T-cell (primary cell): ENCODE measurements at regions not wholly inside any gene's neighbourhood (a gene's known extent, or its start where the extent isn't known, plus 50 kb on each side); places are given as distances from the start of the nearest gene placed in this dataset.
"Not testable (repeated sequence)": the region's sequence is repeated elsewhere in the genome, so short reads cannot be mapped to it uniquely, and the experiment has no call there.

Source experiments
- ATAC-seq, 4 experiments: fragments of 200-7000 bp in 3 of 4; fragments of 150-1000 bp in 1 of 4; cut with Tn5 transposase; replicated peaks in 1 of 4; 1 replicate in 3 of 4; 2 replicates in 1 of 4; pipeline ENCODE4 v1.10.0; 2021; ENCODE audit warnings: moderate library complexity in 3 of 4, mild to moderate bottlenecking in 2 of 4, moderate number of reproducible peaks in 1 of 4
- CTCF ChIA-PET, 2 donors: fragments of 300-600 bp; sonication (Branson Sonifier 250); formaldehyde crosslinking; loops; one replicate each; lab custom pipeline; 2022; ENCODE audit warnings: antibody characterized with exemption in 2 of 2; lab: Charles Lee
- POLR2A ChIA-PET, 2 donors: fragments of 300-600 bp; sonication (Branson Sonifier 250); formaldehyde crosslinking; loops; one replicate each; lab custom pipeline; 2022; ENCODE audit warnings: antibody characterized with exemption in 2 of 2; lab: Charles Lee
- DNase-seq, 35 experiments: peaks; one replicate each; pipeline versions ENCODE4 v3.0.0 to v3.0.0-alpha.2; 2013 to 2023
- H3K27ac ChIP-seq: one replicate; pipeline ENCODE4 v1.5.1; 2013; ENCODE audit warnings: low read length
- H3K27me3 ChIP-seq, 2 experiments: replicated peaks in 1 of 2; 1 replicate in 1 of 2; 2 replicates in 1 of 2; pipeline versions ENCODE4 v1.6.1 to v1.7.0; 2013; ENCODE audit warnings: low read length in 1 of 2, mixed read lengths in 1 of 2; ENCODE audit not compliant: control insufficient read depth in 2 of 2, insufficient read depth in 2 of 2; ENCODE audit errors: extremely low read depth in 1 of 2
- H3K36me3 ChIP-seq, 2 donors: 1 replicate in 1 of 2; 2 replicates in 1 of 2; pipeline versions ENCODE4 v1.6.1 to v1.7.0; 2013; ENCODE audit warnings: low read length in 1 of 2; ENCODE audit not compliant: control insufficient read depth in 2 of 2, insufficient read depth in 1 of 2; ENCODE audit errors: extremely low read depth in 1 of 2
- H3K4me1 ChIP-seq, 2 experiments: 1 replicate in 1 of 2; 2 replicates in 1 of 2; pipeline versions ENCODE4 v1.6.1 to v1.7.0; 2013; ENCODE audit warnings: low read length in 2 of 2, mixed read lengths in 1 of 2; ENCODE audit not compliant: insufficient read depth in 2 of 2, control insufficient read depth in 1 of 2; ENCODE audit errors: extremely low read depth in 1 of 2
- H3K4me3 ChIP-seq, 2 donors: 1 replicate in 1 of 2; 2 replicates in 1 of 2; pipeline versions ENCODE4 v1.5.1 to v1.7.0; 2013; ENCODE audit warnings: mild to moderate bottlenecking in 2 of 2, low read length in 1 of 2, moderate library complexity in 1 of 2; ENCODE audit not compliant: control insufficient read depth in 1 of 2; ENCODE audit errors: extremely low read depth in 1 of 2
- H3K9me3 ChIP-seq: 2 replicates; pipeline ENCODE4 v1.7.0; 2013
- H3K27ac Mint-ChIP-seq, 2 donors: one replicate each; pipeline ENCODE4 v1.8.0; 2020 to 2021; ENCODE audit warnings: mild to moderate bottlenecking in 2 of 2, mixed read lengths in 2 of 2
- H3K27me3 Mint-ChIP-seq, 2 donors: one replicate each; pipeline ENCODE4 v1.8.0; 2021 to 2022; ENCODE audit warnings: mixed read lengths in 2 of 2
- H3K36me3 Mint-ChIP-seq: one replicate; pipeline ENCODE4 v1.8.0; 2021; ENCODE audit warnings: mixed read lengths
- H3K4me1 Mint-ChIP-seq, 3 donors: one replicate each; pipeline ENCODE4 v1.8.0; 2020 to 2022; ENCODE audit warnings: mixed read lengths in 3 of 3, mild to moderate bottlenecking in 1 of 3
- H3K4me3 Mint-ChIP-seq, 3 donors: one replicate each; pipeline ENCODE4 v1.8.0; 2020 to 2022; ENCODE audit warnings: mild to moderate bottlenecking in 3 of 3, mixed read lengths in 3 of 3, moderate library complexity in 3 of 3
- H3K9me3 Mint-ChIP-seq, 3 donors: one replicate each; pipeline ENCODE4 v1.8.0; 2020 to 2022; ENCODE audit warnings: mixed read lengths in 3 of 3
- WGBS: methylation state at CpG from one replicate; pipeline ENCODE4 v1.1.5; 2013; ENCODE audit warnings: missing lambda C conversion rate; ENCODE audit not compliant: insufficient coverage; 5-methylcytosine and 5-hydroxymethylcytosine counted together

GRCh38 chr10:65235266-65235665 lies 1690.6 kb upstream of the LRRTM3 start:
- WGBS, result 50% methylated on average over 1 of the region's 2 CpGs
- CTCF ChIA-PET, result no interaction called here

GRCh38 chr10:65235846-65236245 lies 1690.0 kb upstream of the LRRTM3 start:
- Mint-ChIP-seq H3K9me3 (peaks cover 3 to 6% (median 4%) of the 10 kb centered on the region in 3 donors), H3K36me3 (no peaks in the 10 kb centered on the region), H3K4me3 (no peak overlapping the region), H3K27ac (no peak overlapping the region), H3K4me1 (no peaks in the 10 kb centered on the region), H3K27me3 (no peaks in the 10 kb centered on the region)
- H3K4me1 ChIP-seq, result no peaks in the 10 kb centered on the region
- no peak overlapping the region for H3K4me3 ChIP-seq
- no CpG with 5 or more reads among the region's 2 CpGs for WGBS
- no peaks in the 10 kb centered on the region for H3K27me3 ChIP-seq
- ATAC-seq (no peak), DNase-seq (no peak)
- CTCF ChIA-PET, result no interaction called here
- H3K9me3 ChIP-seq, result no peaks in the 10 kb centered on the region
- no peaks in the 10 kb centered on the region for H3K36me3 ChIP-seq
- POLR2A ChIA-PET, result no interaction called here
- no peak overlapping the region for H3K27ac ChIP-seq

More at GRCh38 chr10:65235266-65235665, 1690.6 kb upstream of the LRRTM3 start:
- Mint-ChIP-seq H3K36me3 (no peaks in the 10 kb centered on the region), H3K4me1 (no peaks in the 10 kb centered on the region), H3K27me3 (no peaks in the 10 kb centered on the region), H3K9me3 (peaks cover 3 to 6% (median 4%) of the 10 kb centered on the region in 3 donors), H3K27ac (no peak overlapping the region), H3K4me3 (no peak overlapping the region)
- no peaks in the 10 kb centered on the region for H3K27me3 ChIP-seq
- POLR2A ChIA-PET, result no interaction called here
- H3K4me1 ChIP-seq, result no peaks in the 10 kb centered on the region
- DNase-seq (no peak), ATAC-seq (no peak)
- no peaks in the 10 kb centered on the region for H3K36me3 ChIP-seq
- H3K4me3 ChIP-seq, result no peak overlapping the region
- no peak overlapping the region for H3K27ac ChIP-seq
- no peaks in the 10 kb centered on the region for H3K9me3 ChIP-seq

GRCh38 chr10:65265451-65265954 lies 1660.3 kb upstream of the LRRTM3 start:
- no CpG with 5 or more reads among the region's 2 CpGs for whole genome bisulfite sequencing
- H3K27ac Mint-ChIP-seq, result no peak overlapping the region
- ATAC-seq (no peak), DNase-seq (no peak)
- no peaks in the 10 kb centered on the region for H3K4me1 ChIP-seq
- CTCF ChIA-PET, result no interaction called here
- no peaks in the 10 kb centered on the region for H3K9me3 ChIP-seq
- no peak overlapping the region for H3K4me3 ChIP-seq
- POLR2A ChIA-PET, result no interaction called here
- H3K4me3 Mint-ChIP-seq, result no peak overlapping the region
- H3K27me3 ChIP-seq, result no peaks in the 10 kb centered on the region
- no peaks in the 10 kb centered on the region for H3K36me3 ChIP-seq
- H3K27me3 Mint-ChIP-seq, result no peaks in the 10 kb centered on the region
- no peaks in the 10 kb centered on the region for H3K4me1 Mint-ChIP-seq
- no peaks in the 10 kb centered on the region for H3K36me3 Mint-ChIP-seq
- peaks cover 8 to 16% (median 10%) of the 10 kb centered on the region in 3 donors for H3K9me3 Mint-ChIP-seq
- no peak overlapping the region for H3K27ac ChIP-seq

GRCh38 chr10:65269551-65269950 lies 1656.3 kb upstream of the LRRTM3 start:
- H3K27ac ChIP-seq, ATAC-seq, H3K27ac Mint-ChIP-seq, H3K4me3 ChIP-seq, H3K9me3 ChIP-seq, H3K27me3 ChIP-seq, H3K36me3 ChIP-seq, H3K4me1 ChIP-seq, DNase-seq, H3K27me3 Mint-ChIP-seq, H3K36me3 Mint-ChIP-seq, H3K9me3 Mint-ChIP-seq, H3K4me3 Mint-ChIP-seq, POLR2A ChIA-PET, H3K4me1 Mint-ChIP-seq: not testable (repeated sequence)
- CTCF ChIA-PET, result interaction anchor here in 1 of 2 donors (0.5 kb wide), 1 partner anchor 21 kb away, joined by 3 read pairs; no protein-coding TSS in a partner anchor

GRCh38 chr10:65270969-65271368 lies 1654.9 kb upstream of the LRRTM3 start:
- no peaks in the 10 kb centered on the region for H3K27me3 Mint-ChIP-seq
- no peaks in the 10 kb centered on the region for H3K4me1 ChIP-seq
- no peak overlapping the region for H3K27ac ChIP-seq
- H3K4me1 Mint-ChIP-seq, result no peaks in the 10 kb centered on the region
- ATAC-seq, result no peak
- WGBS, result 88% methylated on average over 3 of the region's 10 CpGs
- H3K36me3 ChIP-seq, result no peaks in the 10 kb centered on the region
- no peak overlapping the region for H3K4me3 Mint-ChIP-seq
- no peak overlapping the region for H3K27ac Mint-ChIP-seq
- H3K4me3 ChIP-seq, result no peak overlapping the region
- H3K27me3 ChIP-seq, result no peaks in the 10 kb centered on the region
- POLR2A ChIA-PET, result no interaction called here
- DNase-seq, result no peak
- no peaks in the 10 kb centered on the region for H3K9me3 ChIP-seq
- H3K36me3 Mint-ChIP-seq, result no peaks in the 10 kb centered on the region
- CTCF ChIA-PET, result no interaction called here
- H3K9me3 Mint-ChIP-seq, result peaks cover 0 to 6% (median 4%) of the 10 kb centered on the region in 3 donors

GRCh38 chr10:65273115-65273514 lies 1652.7 kb upstream of the LRRTM3 start:
- Mint-ChIP-seq H3K27ac (no peak overlapping the region), H3K36me3 (no peaks in the 10 kb centered on the region), H3K4me3 (no peak overlapping the region), H3K4me1 (no peaks in the 10 kb centered on the region), H3K9me3 (peaks cover 0 to 8% (median 2%) of the 10 kb centered on the region in 3 donors), H3K27me3 (no peaks in the 10 kb centered on the region)
- H3K4me1 ChIP-seq, result no peaks in the 10 kb centered on the region
- no peak for DNase-seq
- H3K4me3 ChIP-seq, result no peak overlapping the region
- no peaks in the 10 kb centered on the region for H3K27me3 ChIP-seq
- no peak overlapping the region for H3K27ac ChIP-seq
- ATAC-seq, result no peak
- ChIA-PET CTCF (no interaction called here), POLR2A (no interaction called here)
- H3K36me3 ChIP-seq, result no peaks in the 10 kb centered on the region
- H3K9me3 ChIP-seq, result no peaks in the 10 kb centered on the region

- ATAC-seq (no peak), DNase-seq (no peak)
- Histone ChIP-seq H3K4me1 (no peaks in the 10 kb centered on the region), H3K4me3 (no peak overlapping the region), H3K9me3 (no peaks in the 10 kb centered on the region), H3K27ac (no peak overlapping the region), H3K27me3 (no peaks in the 10 kb centered on the region), H3K36me3 (no peaks in the 10 kb centered on the region)
- ChIA-PET CTCF (interaction anchor here in 1 of 2 donors (0.7 kb wide), 1 partner anchor 61 kb away, joined by 3 read pairs; no protein-coding TSS in a partner anchor), POLR2A (no interaction called here)
- Mint-ChIP-seq H3K9me3 (peaks cover 5 to 17% (median 7%) of the 10 kb centered on the region in 3 donors), H3K27ac (no peak overlapping the region), H3K36me3 (no peaks in the 10 kb centered on the region), H3K4me3 (no peak overlapping the region), H3K27me3 (no peaks in the 10 kb centered on the region), H3K4me1 (no peaks in the 10 kb centered on the region)
- WGBS, result no CpG with 5 or more reads among the region's 4 CpGs
Observed at GRCh38 chr10:65275296-65275695, 1650.5 kb upstream of the LRRTM3 start.
